GM10266 (cell line): ENCODE measurements at regions not wholly inside any gene's neighbourhood (a gene's known extent, or its start where the extent isn't known, plus 50 kb on each side); places are given as distances from the start of the nearest gene placed in this dataset.

Experiments used
- DNase-seq: peaks from one replicate; pipeline ENCODE4 v3.0.0; 2012; ENCODE audit errors: extremely low spot score
- CTCF ChIP-seq: IDR thresholded peaks from 2 replicates; pipeline ENCODE4 v1.5.1; 2012; ENCODE audit warnings: mild to moderate bottlenecking, low read depth; ENCODE audit not compliant: control insufficient read depth, insufficient read depth; ENCODE audit errors: missing control alignments

GRCh38 chr14:104461676-104462449 lies 117.7 kb upstream of the C14orf180 start:
- no peak for DNase-seq
- TF ChIP-seq CTCF: no peak

- DNase-seq: no peak
- TF ChIP-seq CTCF: no peak
Measured at GRCh38 chr14:104462651-104463630, 116.6 kb upstream of the C14orf180 start.

- no peak for DNase-seq
- no peak for TF ChIP-seq CTCF
Measured at GRCh38 chr14:104464907-104465306, 114.7 kb upstream of the C14orf180 start.

- DNase-seq: no peak
- TF ChIP-seq CTCF: no peak
Measured at GRCh38 chr14:104465482-104466390, 113.8 kb upstream of the C14orf180 start.

- DNase-seq: no peak
- TF ChIP-seq CTCF: no peak
Measured at GRCh38 chr14:104467236-104467635, 112.3 kb upstream of the C14orf180 start.

GRCh38 chr14:104467641-104468040 lies 111.9 kb upstream of the C14orf180 start:
- no peak for TF ChIP-seq CTCF
- no peak for DNase-seq
